Mesothelial cell of epicardium (in vitro differentiated cells): ENCODE measurements at regions not wholly inside any gene's neighbourhood (a gene's known extent, or its start where the extent isn't known, plus 50 kb on each side); places are given as distances from the start of the nearest gene placed in this dataset.

Experiments used
- DNase-seq, 2 experiments: peaks; one replicate each; pipeline ENCODE4 v3.0.0; 2021; ENCODE audit warnings: low spot score in 2 of 2; ENCODE audit not compliant: unreplicated experiment in 2 of 2
- H3K27ac Mint-ChIP-seq: 2 replicates; pipeline ENCODE4 v1.8.0; 2021; ENCODE audit warnings: mixed read lengths
- H3K27me3 Mint-ChIP-seq: 2 replicates; pipeline ENCODE4 v1.8.0; 2021; ENCODE audit warnings: low read depth, mixed read lengths
- H3K36me3 Mint-ChIP-seq: 2 replicates; pipeline ENCODE4 v1.8.0; 2021; ENCODE audit warnings: mixed read lengths
- H3K4me1 Mint-ChIP-seq: 2 replicates; pipeline ENCODE4 v1.8.0; 2021; ENCODE audit warnings: mixed read lengths
- H3K4me3 Mint-ChIP-seq: 2 replicates; pipeline ENCODE4 v1.8.0; 2021; ENCODE audit warnings: mild to moderate bottlenecking, moderate library complexity, mixed read lengths
- H3K9me3 Mint-ChIP-seq: 2 replicates; pipeline ENCODE4 v1.8.0; 2021; ENCODE audit warnings: mixed read lengths
- TF ChIP-seq, protein P1 (sequence below): fragments of 200-600 bp; sonication (generic); IDR thresholded peaks from one replicate; pipeline ENCODE4 v1.5.0; 2021; ENCODE audit warnings: antibody characterized with exemption; ENCODE audit not compliant: unreplicated experiment

DNA sequence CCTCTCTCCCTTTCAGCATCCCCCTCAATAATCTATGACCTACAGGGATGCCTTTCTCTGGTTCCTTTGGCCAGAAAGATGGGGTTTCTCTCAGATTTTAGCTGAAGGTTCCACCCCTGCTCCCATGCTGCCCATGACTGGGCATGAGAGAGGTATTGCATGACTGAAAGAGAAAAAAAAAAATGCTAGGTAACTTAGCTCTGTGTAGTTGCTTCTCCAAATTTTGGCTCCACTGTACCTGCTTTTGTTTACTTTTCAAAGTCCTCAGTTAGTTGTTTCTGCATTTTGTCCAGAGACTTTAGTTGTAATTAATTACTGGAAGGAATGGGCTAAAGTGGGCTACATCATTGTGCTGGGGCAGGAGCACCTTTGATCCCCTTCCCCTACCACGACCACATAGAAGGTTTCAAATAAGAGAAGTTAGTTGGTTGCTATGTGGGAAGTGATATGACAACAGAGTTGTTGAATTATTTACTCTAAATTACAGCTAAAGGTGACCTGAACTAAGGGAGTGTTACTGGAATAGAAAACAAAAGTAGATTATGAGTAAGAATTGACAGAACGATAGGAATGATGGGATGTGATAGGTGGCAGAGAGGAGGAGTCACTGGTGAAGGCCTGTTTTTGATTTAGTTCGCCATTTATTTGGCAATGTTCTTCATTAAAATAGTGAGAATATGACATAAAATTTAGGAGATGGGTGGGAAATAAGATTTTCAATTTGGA is 605.4 kb upstream of the NR2F2 start:
- no peak overlapping the region for H3K4me3 Mint-ChIP-seq
- no peaks in the 10 kb centered on the region for H3K4me1 Mint-ChIP-seq
- no peak for DNase-seq

DNA sequence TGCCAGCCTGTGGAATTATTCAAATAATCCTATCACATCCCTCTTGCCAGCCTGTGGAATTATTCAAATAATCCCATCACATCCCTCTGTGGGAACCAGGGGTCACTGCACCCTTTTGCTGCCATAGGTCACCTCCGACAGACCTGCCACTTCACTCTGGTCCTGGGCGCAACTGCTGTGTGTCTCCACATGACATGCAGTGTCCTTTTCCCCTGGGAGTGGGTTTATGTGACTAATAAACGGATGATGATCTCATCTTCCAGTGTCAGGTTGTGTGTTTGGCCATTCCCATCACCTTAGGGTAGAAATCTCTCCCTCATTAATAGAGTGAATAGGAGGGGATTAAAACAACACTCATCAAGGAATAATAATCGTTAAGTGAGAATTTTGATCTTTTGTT is 603.6 kb upstream of the NR2F2 start:
- Mint-ChIP-seq H3K27ac (no peak overlapping the region), H3K36me3 (peaks cover 3% of the 10 kb centered on the region), H3K4me1 (peaks cover 4% of the 10 kb centered on the region), H3K4me3 (no peak overlapping the region), H3K9me3 (peaks cover 29% of the 10 kb centered on the region), H3K27me3 (no peaks in the 10 kb centered on the region)
- DNase-seq = no peak
- TF ChIP-seq, protein P1, sequence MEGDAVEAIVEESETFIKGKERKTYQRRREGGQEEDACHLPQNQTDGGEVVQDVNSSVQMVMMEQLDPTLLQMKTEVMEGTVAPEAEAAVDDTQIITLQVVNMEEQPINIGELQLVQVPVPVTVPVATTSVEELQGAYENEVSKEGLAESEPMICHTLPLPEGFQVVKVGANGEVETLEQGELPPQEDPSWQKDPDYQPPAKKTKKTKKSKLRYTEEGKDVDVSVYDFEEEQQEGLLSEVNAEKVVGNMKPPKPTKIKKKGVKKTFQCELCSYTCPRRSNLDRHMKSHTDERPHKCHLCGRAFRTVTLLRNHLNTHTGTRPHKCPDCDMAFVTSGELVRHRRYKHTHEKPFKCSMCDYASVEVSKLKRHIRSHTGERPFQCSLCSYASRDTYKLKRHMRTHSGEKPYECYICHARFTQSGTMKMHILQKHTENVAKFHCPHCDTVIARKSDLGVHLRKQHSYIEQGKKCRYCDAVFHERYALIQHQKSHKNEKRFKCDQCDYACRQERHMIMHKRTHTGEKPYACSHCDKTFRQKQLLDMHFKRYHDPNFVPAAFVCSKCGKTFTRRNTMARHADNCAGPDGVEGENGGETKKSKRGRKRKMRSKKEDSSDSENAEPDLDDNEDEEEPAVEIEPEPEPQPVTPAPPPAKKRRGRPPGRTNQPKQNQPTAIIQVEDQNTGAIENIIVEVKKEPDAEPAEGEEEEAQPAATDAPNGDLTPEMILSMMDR = no peak

More for the DNA sequence above, 605.4 kb upstream of the NR2F2 start:
- Mint-ChIP-seq H3K36me3 (peaks cover 3% of the 10 kb centered on the region), H3K27ac (no peak overlapping the region), H3K27me3 (no peaks in the 10 kb centered on the region), H3K9me3 (peaks cover 35% of the 10 kb centered on the region)
- TF ChIP-seq, protein P1 = no peak

DNA sequence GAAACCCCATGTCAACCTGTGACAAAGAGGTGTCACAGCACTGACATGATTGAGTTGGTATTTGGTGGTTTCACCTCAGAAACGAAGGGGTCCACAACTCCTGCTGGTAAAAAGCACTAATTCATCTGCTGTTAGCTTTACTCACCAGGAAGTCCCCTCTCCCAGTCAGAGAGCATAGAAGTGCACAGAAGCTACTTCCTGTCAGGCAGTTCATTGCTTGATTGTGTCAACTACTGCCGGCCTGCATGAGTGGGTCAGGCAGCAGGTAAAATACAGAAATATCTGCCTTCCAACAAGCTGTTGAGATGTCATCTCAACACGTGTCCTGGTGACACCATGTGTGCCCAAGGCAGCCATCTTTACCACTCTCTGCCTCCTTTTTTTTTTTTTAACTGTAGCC is 596.6 kb upstream of the NR2F2 start:
- peaks cover 14% of the 10 kb centered on the region for H3K9me3 Mint-ChIP-seq
- H3K36me3 Mint-ChIP-seq = no peaks in the 10 kb centered on the region
- peaks cover 20% of the 10 kb centered on the region for H3K4me1 Mint-ChIP-seq
- H3K27me3 Mint-ChIP-seq = no peaks in the 10 kb centered on the region
- DNase-seq = no peak
- TF ChIP-seq, protein P1 = no peak
- no peak overlapping the region for H3K27ac Mint-ChIP-seq
- no peak overlapping the region for H3K4me3 Mint-ChIP-seq

DNA sequence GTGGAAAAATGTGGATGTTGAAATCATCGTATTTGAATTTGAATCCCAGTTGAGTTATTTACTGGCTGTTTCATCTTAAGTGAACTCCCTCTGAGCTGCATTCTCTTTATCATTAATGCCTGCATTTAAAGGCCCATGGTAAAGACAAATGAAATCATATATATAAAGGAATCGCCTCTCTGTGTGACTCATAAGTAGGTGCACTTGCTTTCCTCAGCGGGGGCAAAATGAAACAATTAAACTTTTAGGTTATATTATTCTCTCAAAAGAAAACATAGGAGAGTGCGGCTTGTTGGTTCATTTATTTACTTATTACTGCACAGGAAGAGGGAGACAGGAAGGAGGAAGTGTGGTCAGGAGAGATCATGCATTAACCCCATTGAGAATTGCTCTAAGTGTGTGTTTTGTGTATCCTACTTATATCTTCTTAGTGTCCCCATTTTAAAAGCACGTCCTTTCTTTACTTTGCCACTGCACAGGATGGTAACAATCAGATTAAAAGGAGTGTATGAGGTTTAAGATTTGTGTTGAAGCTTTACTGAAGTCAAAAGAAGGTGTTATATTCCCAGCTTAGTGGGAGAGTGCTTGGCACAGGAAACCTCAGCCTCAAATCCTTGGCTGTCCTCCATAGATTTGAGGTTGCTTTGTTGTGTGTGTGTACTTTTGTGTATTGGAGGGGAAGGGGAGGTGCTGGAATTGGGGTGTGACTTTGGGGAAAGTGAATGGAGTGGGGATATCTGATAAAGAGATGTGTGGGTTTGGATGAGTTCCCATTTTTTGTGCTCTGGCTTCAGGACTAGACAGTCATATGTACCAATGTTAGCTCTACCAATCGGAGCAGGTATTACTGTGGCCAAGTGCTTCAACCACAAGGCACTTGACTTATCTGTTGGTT is 595.8 kb upstream of the NR2F2 start:
- DNase-seq = no peak
- Mint-ChIP-seq H3K36me3 (no peaks in the 10 kb centered on the region), H3K27ac (no peak overlapping the region), H3K4me3 (no peak overlapping the region), H3K4me1 (peaks cover 25% of the 10 kb centered on the region), H3K9me3 (peaks cover 14% of the 10 kb centered on the region), H3K27me3 (no peaks in the 10 kb centered on the region)
- TF ChIP-seq, protein P1 = no peak

DNA sequence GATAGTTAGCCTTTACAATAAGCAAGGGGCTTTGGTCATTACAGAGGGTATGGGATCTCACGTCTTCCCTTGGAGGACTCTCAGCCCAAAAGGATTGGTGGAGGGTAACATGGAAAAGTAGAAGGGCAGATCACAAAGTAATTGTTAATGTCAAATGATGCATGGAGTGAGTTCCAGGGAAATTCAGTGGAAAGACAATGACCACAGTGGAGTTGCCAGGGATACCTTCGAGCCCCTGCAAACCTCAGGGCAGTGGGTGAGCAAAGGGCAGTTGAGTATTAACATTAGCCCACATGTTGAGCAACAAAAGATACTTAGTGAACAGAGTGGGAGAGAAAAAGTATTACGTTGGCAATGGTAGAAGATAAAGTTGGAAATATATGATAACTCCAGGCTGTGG is 593.4 kb upstream of the NR2F2 start:
- TF ChIP-seq, protein P1 = no peak
- Mint-ChIP-seq H3K9me3 (peaks cover 14% of the 10 kb centered on the region), H3K27ac (no peak overlapping the region), H3K4me1 (peaks cover 23% of the 10 kb centered on the region), H3K36me3 (no peaks in the 10 kb centered on the region), H3K4me3 (no peak overlapping the region), H3K27me3 (no peaks in the 10 kb centered on the region)
- DNase-seq = no peak
